HG03280 (cell line): ENCODE measurements at regions not wholly inside any gene's neighbourhood (a gene's known extent, or its start where the extent isn't known, plus 50 kb on each side); places are given as distances from the start of the nearest gene placed in this dataset.

Experiments
- ATAC-seq: cut with Tn5 transposase; IDR thresholded peaks from one replicate; pipeline ENCODE4 v1.9.1; 2021; ENCODE audit warnings: mild to moderate bottlenecking, moderate library complexity; ENCODE audit not compliant: unreplicated experiment

DNA sequence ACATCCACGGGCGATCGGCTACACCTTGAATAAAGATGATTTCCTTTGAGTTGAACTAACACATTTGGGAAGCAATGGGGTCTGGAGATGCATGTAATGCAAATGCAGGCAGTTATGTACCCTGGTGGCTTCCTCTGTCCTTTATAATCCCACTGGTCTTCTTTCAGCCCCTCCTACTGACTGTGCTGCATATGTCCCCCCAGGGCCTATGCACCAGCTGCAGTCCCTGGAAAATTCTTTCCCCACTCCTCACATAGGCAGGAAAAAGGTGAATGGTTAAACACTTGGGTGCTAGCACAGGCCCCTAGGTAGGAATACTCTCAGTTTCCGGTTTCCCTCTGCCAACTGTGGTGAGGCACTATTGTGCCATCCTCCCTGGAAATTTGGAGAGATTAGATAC is 294.8 kb upstream of the SOX5 start:
- no peak for ATAC-seq

DNA sequence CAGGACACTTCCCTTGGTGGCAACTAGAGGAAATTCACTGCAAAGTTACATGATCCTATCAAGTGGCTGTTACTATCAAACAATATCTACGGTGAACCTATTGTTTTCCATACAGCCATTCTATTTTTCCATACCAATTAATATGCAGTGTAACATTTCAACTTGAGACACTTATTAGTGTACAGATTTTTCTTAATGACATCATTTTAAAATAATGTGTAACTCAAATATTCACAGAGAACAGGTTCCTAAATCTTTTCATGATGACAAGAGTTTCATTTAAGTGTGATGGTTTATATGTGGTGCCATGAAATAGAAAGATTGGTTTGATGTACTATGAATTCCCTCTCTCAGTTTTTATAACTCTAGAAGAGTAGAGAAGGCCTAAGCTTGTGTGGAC is 291.2 kb upstream of the SOX5 start:
- no peak for ATAC-seq

GRCh38 chr12:24233519-24234246 is 284.2 kb upstream of the SOX5 start:
- no peak for ATAC-seq

- no peak for ATAC-seq
These were observed 283.1 kb upstream of the SOX5 start for GRCh38 chr12:24232531-24232930.

GRCh38 chr12:24231298-24231697 is 281.8 kb upstream of the SOX5 start:
- no peak for ATAC-seq

GRCh38 chr12:24230061-24230701 is 280.7 kb upstream of the SOX5 start:
- no peak for ATAC-seq

DNA sequence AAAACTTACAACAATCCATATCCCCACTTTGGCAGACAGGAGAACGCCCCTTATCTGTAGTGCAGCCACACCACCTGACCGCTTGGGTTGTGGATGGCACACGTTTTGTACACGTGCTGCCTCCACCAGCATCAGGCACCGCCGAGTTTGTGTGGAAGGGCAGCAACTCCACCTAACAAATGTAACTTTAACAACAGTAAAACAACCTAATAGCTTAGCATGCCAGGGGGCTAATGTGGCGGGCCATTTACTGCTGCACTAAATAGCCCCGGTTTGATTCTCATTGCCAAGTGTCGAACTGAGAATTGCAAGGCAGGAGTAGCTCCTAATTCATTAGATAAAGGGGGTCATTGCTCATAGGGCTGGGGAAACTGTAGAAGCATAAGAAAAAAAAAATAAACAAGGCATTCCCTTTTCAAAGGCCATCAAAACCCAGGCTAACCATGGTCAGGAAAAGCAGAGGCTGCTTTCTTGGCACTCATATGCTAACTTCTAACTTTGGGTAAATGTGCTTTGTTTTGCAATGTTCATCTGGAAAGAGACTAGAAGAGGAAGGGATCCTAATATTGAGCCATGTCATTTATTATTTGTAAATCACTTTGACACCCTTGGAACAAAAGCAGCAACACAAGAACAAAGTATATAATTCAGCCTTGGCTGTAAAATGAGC is 279.7 kb upstream of the SOX5 start:
- no peak for ATAC-seq

DNA sequence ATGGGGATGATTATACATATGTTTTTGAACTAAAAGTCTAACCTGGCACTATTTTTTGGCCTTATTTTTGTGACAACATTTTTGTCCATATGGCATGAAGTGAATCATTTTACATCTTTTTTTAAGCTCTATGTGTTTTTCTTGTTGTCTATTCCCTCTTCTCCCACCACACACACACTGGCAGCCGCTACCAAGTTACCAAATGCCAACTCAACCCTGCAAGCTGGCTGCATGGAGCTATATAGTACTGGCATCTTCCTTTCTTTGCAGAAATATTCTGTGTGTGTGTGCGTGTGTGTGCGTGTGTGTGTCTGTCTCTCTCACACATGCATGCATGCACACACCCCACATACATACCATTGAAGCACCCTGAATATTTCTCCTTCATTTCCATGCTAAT is 278.9 kb upstream of the SOX5 start:
- ATAC-seq = no peak

GRCh38 chr12:24227551-24227950 is 278.1 kb upstream of the SOX5 start:
- ATAC-seq = no peak

- no peak for ATAC-seq
These were observed 277.4 kb upstream of the SOX5 start for GRCh38 chr12:24226745-24227350.

DNA sequence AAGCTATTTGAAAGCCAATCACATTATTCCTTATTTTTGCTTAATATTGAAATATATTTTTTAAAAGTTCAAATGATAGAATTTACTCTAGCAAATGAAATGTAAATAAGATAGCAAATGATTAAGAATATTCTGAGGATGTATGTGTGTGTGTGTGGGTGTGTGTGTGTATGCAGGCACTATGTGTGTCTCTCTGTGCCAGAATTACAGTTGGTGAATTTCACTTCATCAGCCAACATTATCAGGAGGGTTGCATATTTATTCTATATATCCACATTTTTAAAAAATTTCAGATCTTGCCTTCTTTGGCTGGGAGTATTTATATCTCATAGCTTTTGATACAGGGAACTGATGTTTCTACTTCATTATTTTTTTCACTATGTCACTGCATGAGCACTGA is 274.9 kb upstream of the SOX5 start:
- ATAC-seq = no peak

DNA sequence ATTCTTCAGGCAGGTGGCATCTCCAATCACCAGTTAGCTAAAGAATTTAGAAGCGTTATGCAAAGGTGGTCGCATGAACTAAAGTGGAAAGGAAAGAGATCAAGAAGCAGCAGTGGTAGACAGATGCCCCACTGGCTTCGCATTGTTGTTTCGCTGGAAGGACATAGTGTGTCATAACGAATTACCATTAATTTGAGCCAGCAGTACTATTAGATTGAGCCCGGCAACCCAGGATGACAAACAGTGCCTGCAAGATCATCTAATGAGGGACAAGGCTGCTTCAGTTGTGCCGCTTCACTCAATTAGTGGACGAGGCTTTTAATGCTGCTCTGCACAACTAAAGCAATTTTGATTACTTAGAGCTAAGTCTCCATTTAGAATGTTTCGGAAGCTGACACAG is 274.5 kb upstream of the SOX5 start:
- ATAC-seq = no peak

- ATAC-seq = no peak
These were observed 273.5 kb upstream of the SOX5 start for GRCh38 chr12:24222968-24223367.

DNA sequence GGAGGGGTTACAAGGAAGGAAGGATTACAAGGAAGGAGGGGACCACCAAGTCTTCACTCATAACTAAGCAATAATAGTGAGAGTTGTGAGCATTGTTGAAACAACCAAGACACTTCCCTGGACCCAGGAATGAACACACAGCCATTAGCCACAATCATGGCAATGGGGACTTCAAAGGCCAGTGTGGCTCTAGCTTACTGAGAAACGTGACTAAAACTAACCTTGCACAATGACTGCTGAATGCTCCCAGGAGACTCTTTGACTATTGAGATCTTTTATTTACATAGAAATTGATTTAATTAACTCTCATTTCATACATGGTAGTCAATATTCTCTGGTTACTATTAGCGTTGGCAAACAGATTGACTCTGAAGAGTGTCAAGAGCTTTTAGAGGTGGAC is 263.0 kb upstream of the SOX5 start:
- no peak for ATAC-seq

- no peak for ATAC-seq
These were observed 257.2 kb upstream of the SOX5 start for GRCh38 chr12:24206621-24207020.

DNA sequence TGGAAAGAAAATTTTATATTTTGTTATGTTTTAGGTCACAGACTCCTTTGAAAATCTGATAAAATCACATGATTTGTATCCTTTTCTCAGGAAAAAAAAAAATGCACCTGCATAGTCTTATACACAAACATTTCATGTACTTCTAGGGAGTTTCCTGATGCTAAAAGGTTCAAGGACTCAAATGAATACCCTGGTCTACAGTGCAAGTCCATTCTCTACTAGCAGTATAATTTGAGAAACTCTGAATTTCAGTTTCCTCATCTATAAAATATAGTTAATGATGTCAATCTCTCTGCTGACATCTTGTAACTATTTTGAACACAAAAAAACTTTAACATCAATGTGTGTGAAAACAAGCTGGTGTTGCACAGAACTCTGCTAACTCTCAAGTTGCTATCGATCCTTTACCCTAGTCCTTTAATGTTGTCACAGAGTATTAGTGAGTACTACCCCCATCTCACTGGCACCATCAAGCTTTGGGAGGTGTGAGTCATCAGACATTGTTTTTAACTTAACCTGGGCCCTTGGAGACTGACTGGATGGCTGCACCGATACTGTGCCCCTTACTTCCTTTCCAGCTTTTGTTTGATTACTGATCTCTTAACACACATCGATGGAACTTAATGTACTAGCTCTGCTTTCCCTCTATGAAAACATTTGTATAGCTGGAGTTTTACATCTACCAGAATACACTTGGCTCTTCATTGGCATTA is 251.9 kb upstream of the SOX5 start:
- ATAC-seq = no peak

GRCh38 chr12:24200010-24200409 is 250.5 kb upstream of the SOX5 start:
- no peak for ATAC-seq

GRCh38 chr12:24198936-24199671 is 249.6 kb upstream of the SOX5 start:
- no peak for ATAC-seq

DNA sequence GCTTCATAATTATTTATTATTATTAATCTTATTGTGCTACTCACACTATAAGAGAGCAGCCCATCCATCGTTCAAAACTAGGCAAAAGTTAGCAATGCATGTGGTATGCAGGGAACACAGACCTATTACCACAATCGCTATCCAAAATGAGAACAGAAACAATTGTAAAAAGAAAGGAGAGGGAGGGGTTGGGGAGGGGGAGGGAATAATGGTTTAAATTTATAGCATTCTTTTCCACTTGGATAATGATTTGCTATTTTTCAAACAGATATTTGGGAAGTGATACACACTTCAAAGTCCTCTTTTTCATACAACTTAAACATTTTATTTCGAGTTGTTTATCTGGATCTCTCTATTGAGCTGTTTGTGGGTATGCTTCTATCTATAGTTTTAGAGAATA is 248.6 kb upstream of the SOX5 start:
- ATAC-seq = no peak

DNA sequence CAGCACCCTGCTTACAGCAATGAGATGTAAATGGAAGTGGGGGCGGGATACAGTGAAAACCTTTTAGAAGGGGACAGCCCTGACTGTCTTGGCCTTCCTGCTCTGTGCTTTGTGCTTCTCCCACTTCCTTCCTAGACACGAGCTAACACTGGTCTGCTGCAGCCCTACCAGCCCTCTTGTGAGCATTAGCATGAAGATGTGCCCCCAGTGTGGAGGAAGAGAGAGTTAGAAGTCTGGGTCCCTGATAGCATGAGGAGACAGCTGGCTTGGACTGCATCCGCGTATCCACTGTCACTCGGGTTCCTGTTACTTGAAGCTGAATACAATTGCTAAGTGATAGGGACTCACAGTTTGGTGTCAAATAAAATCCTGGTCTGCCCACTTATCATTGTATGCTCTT is 248.1 kb upstream of the SOX5 start:
- ATAC-seq = no peak

DNA sequence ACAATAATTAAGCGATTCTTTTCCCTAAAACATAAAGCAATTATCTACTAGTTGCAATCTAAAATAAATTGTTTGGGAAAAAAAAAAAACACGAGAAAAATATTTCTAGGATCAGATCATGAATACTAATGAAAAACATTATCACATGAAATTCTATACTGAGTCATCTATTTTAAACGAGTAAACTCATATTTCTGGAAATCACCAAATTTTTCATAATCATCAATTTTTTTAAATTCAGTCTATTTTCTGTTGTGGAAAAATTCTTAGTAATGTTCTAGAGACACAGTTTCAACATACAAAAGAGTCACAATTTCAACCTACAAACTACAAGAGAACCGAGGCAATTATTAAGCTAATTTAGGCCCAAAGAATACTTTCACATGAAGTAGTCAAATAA is 245.6 kb upstream of the SOX5 start:
- ATAC-seq = no peak
